Bronchial epithelial cell (primary cell): ENCODE measurements at regions not wholly inside any gene's neighbourhood (a gene's known extent, or its start where the extent isn't known, plus 50 kb on each side); places are given as distances from the start of the nearest gene placed in this dataset.
"Not testable (repeated sequence)": the region's sequence is repeated elsewhere in the genome, so short reads cannot be mapped to it uniquely, and the experiment has no call there.

Source experiments
- DNase-seq: peaks from one replicate; pipeline ENCODE4 v3.0.0-alpha.2; 2010; ENCODE audit warnings: low read depth
- FAIRE-seq: peaks from 2 replicates; lab custom pipeline; 2011; peaks lifted over from hg19 to GRCh38; lab: Jason Lieb, UNC
- H3K27me3 ChIP-seq: 2 replicates; pipeline ENCODE4 v1.5.1; 2011; ENCODE audit warnings: low read length; ENCODE audit not compliant: control insufficient read depth, insufficient read depth
- H3K36me3 ChIP-seq: 2 replicates; pipeline ENCODE4 v1.5.1; 2011; ENCODE audit warnings: low read length; ENCODE audit not compliant: control insufficient read depth, insufficient read depth
- H3K4me3 ChIP-seq: 2 replicates; pipeline ENCODE4 v1.5.1; 2011; ENCODE audit warnings: mild to moderate bottlenecking, low read depth, low read length, control low read depth
- TF ChIP-seq, protein P1 (sequence below): IDR thresholded peaks from 2 replicates; pipeline ENCODE4 v1.5.1; 2011; ENCODE audit warnings: mild to moderate bottlenecking, moderate library complexity, low read length, control low read depth, inconsistent platforms; ENCODE audit not compliant: insufficient read depth, severe bottlenecking

- DNase-seq, result no peak
- TF ChIP-seq, protein P1, sequence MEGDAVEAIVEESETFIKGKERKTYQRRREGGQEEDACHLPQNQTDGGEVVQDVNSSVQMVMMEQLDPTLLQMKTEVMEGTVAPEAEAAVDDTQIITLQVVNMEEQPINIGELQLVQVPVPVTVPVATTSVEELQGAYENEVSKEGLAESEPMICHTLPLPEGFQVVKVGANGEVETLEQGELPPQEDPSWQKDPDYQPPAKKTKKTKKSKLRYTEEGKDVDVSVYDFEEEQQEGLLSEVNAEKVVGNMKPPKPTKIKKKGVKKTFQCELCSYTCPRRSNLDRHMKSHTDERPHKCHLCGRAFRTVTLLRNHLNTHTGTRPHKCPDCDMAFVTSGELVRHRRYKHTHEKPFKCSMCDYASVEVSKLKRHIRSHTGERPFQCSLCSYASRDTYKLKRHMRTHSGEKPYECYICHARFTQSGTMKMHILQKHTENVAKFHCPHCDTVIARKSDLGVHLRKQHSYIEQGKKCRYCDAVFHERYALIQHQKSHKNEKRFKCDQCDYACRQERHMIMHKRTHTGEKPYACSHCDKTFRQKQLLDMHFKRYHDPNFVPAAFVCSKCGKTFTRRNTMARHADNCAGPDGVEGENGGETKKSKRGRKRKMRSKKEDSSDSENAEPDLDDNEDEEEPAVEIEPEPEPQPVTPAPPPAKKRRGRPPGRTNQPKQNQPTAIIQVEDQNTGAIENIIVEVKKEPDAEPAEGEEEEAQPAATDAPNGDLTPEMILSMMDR, result no peak
- FAIRE-seq, result no peak
- Histone ChIP-seq H3K4me3 (no peak overlapping the region), H3K27me3 (no peaks in the 10 kb centered on the region), H3K36me3 (no peaks in the 10 kb centered on the region)
These were observed 82.8 kb upstream of the ZNF217 start for GRCh38 chr20:53676519-53676822.

GRCh38 chr20:53672484-53673129 lies 79.0 kb upstream of the ZNF217 start:
- TF ChIP-seq, protein P1, result no peak
- Histone ChIP-seq H3K27me3 (no peaks in the 10 kb centered on the region), H3K36me3 (no peaks in the 10 kb centered on the region), H3K4me3 (no peak overlapping the region)
- DNase-seq (peak; percentile 75), FAIRE-seq (no peak)

DNA sequence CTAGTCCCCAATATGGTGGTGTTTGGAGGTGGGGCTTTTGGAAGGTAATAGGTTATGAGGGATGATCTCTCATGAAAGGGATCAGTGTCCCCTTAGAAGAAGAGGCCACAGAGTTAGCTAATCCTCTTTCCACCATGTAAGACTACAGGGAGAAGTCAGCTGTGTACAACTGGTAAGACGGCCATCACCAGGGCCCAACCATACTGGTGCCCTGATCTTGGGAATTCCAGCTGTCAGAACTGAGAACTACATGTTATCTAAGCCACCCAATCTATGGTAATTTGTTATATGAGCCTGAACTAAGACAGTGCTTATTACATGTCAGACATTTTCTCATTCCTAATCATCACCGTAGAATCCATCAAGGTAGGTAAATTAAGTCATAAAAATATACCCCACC lies 77.7 kb upstream of the ZNF217 start:
- H3K27me3 ChIP-seq, result no peaks in the 10 kb centered on the region
- no peaks in the 10 kb centered on the region for H3K36me3 ChIP-seq
- DNase-seq (no peak), FAIRE-seq (no peak)
- no peak overlapping the region for H3K4me3 ChIP-seq
- TF ChIP-seq, protein P1, result no peak

- FAIRE-seq, DNase-seq, H3K36me3 ChIP-seq: not testable (repeated sequence)
These were observed 76.1 kb upstream of the ZNF217 start for GRCh38 chr20:53669517-53670313.

DNA sequence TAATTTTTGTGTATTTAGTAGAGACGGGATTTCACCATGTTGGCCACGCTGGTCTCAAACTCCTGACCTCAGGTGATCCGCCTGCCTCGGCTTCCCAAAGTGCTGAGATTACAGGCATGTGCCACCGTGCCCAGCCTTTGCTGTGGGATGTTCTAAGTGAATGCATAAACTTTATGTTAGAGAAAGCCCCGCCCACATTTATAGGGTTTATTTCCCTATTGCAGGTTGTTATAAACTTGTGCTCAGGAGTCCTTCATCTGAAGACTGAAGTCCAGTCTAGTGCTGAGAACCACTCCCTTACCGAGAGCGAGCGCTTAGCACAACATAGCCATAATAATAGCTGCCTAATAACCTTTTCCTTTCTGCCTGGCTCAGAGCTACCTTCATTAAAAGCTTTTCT lies 75.4 kb upstream of the ZNF217 start:
- no peaks in the 10 kb centered on the region for H3K36me3 ChIP-seq
- H3K27me3 ChIP-seq, result no peaks in the 10 kb centered on the region
- DNase-seq (no peak), FAIRE-seq (no peak)
- H3K4me3 ChIP-seq, result no peak overlapping the region
- TF ChIP-seq, protein P1, result no peak

More at GRCh38 chr20:53669517-53670313, 76.1 kb upstream of the ZNF217 start:
- not testable (repeated sequence) for H3K4me3 ChIP-seq, H3K27me3 ChIP-seq

GRCh38 chr20:53666144-53666543 lies 72.5 kb upstream of the ZNF217 start:
- TF ChIP-seq, protein P1, result no peak
- FAIRE-seq (no peak), DNase-seq (no peak)
- Histone ChIP-seq H3K36me3 (no peaks in the 10 kb centered on the region), H3K4me3 (no peak overlapping the region), H3K27me3 (no peaks in the 10 kb centered on the region)
